Suprapubic skin (tissue), 4 donors: ENCODE measurements at regions not wholly inside any gene's neighbourhood (a gene's known extent, or its start where the extent isn't known, plus 50 kb on each side); places are given as distances from the start of the nearest gene placed in this dataset.

ENCODE experiments used
- DNase-seq, 2 donors: peaks; one replicate each; pipeline ENCODE4 v3.0.0-alpha.2; 2019; ENCODE audit warnings: low spot score in 2 of 2
- H3K27ac ChIP-seq: fragments of 200-600 bp; sonication (generic); one replicate; pipeline ENCODE4 v1.5.1; 2019
- H3K27me3 ChIP-seq: fragments of 200-600 bp; sonication (generic); one replicate; pipeline ENCODE4 v1.5.1; 2019
- H3K36me3 ChIP-seq: fragments of 200-600 bp; sonication (generic); one replicate; pipeline ENCODE4 v1.5.1; 2019
- H3K4me1 ChIP-seq: fragments of 200-600 bp; sonication (generic); one replicate; pipeline ENCODE4 v1.5.1; 2019
- H3K4me3 ChIP-seq: fragments of 200-600 bp; sonication (generic); one replicate; pipeline ENCODE4 v1.5.1; 2019; ENCODE audit warnings: mild to moderate bottlenecking
- H3K9me3 ChIP-seq: fragments of 200-600 bp; sonication (generic); one replicate; pipeline ENCODE4 v1.5.1; 2019
- CTCF ChIP-seq, 2 donors: fragments of 200-600 bp in 1 of 2; fragments of 450-650 bp in 1 of 2; sonication (generic) in 1 of 2; IDR thresholded peaks; one replicate each; pipeline ENCODE4 v1.5.1; 2016 to 2019; ENCODE audit warnings: antibody characterized with exemption in 2 of 2, mild to moderate bottlenecking in 1 of 2, moderate library complexity in 1 of 2
- EP300 ChIP-seq: sonication (generic); formaldehyde crosslinking; IDR thresholded peaks from one replicate; pipeline ENCODE4 v1.6.1; 2017; ENCODE audit warnings: antibody characterized with exemption
- POLR2A ChIP-seq, 2 donors: fragments of 450-650 bp; IDR thresholded peaks; one replicate each; pipeline ENCODE4 v1.6.1; 2017; ENCODE audit warnings: antibody characterized with exemption in 2 of 2, mild to moderate bottlenecking in 2 of 2, moderate library complexity in 2 of 2
- POLR2AphosphoS5 ChIP-seq, 3 donors: sonication (generic); formaldehyde crosslinking; IDR thresholded peaks; one replicate each; pipeline ENCODE4 v1.6.1; 2017; ENCODE audit warnings: antibody characterized with exemption in 3 of 3
- WGBS: methylation state at CpG from one replicate; pipeline ENCODE4 v1.1.5; 2018; 5-methylcytosine and 5-hydroxymethylcytosine counted together

DNA sequence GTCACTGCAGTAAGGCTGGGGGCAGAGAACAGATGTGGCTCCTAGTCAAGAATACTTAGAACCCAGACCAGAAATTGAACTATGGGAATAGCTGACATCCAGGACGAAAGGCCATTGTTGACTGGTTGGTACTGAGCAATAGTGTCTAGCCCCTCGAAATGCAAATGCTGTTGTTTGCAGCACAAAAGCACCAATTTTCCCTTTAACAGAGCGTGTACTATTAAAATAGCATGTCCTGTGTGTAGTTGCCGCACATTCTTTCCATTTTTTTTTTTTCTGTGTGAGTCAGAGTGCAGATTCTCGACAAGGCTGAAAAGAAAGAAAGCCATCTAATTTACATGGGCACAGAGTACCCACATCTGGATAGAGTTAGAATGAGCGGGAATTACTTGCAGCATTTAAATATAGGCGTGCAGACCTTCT is 302.4 kb downstream of the PTEN start:
- TF ChIP-seq POLR2A (IDR thresholded peaks at IDR 0.05) (no peak), CTCF (IDR thresholded peaks at IDR 0.05) (no peak), EP300 (no peak), POLR2AphosphoS5 (IDR thresholded peaks at IDR 0.05) (no peak)
- Histone ChIP-seq H3K27ac (no peak overlapping the region), H3K4me1 (peaks cover 6% of the 10 kb centered on the region), H3K4me3 (no peak overlapping the region), H3K9me3 (no peaks in the 10 kb centered on the region), H3K27me3 (no peaks in the 10 kb centered on the region), H3K36me3 (no peaks in the 10 kb centered on the region)
- 35% methylated on average over 7 of the region's 7 CpGs for WGBS
- DNase-seq, result no peak

DNA sequence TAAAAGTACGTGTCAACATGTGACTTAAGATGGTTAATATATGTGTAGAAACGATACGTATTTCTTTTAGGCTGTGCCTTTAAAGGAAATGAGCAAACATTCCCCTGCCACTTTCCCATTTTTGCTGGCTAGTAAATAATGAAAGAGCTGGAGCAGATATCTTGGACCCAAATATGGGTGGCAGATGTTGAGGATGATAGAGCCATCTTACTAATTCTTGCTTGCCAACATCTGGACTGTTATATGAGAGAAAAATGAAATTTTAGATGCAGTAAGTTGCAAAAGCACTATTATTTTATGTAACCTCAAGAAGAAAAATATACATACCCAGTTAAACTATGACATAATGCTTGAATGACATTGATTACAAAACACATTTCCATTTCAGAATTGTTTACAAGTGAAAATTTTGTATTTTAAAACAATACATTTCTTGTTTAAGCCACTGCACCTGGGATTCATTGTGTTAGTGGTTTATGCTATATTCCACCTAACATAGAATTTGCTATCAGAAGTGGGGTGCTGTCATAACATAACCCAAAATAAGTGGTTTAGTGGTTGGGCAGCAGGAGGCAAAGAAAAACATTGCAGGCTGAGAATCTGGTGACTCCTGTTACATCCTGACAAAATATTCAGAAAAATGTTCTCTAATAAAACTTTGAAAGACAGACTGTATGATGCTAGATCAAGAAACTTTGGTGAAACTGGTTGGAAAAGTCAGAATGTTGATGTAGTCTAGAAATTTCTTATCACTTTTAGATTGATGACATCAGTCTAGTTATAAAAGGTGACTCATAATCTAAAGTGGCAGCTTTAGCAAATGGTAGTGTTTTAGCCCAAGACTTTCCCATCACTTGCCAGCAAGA is 305.0 kb downstream of the PTEN start:
- H3K36me3 ChIP-seq, result no peaks in the 10 kb centered on the region
- no peak overlapping the region for H3K4me3 ChIP-seq
- no peaks in the 10 kb centered on the region for H3K9me3 ChIP-seq
- WGBS, result 87% methylated on average over 3 of the region's 3 CpGs
- TF ChIP-seq POLR2A (IDR thresholded peaks at IDR 0.05) (no peak), CTCF (IDR thresholded peaks at IDR 0.05) (no peak), EP300 (no peak), POLR2AphosphoS5 (IDR thresholded peaks at IDR 0.05) (no peak)
- DNase-seq, result no peak
- H3K27me3 ChIP-seq, result no peaks in the 10 kb centered on the region
- H3K27ac ChIP-seq, result no peak overlapping the region
- H3K4me1 ChIP-seq, result peaks cover 6% of the 10 kb centered on the region

- H3K36me3 ChIP-seq, result no peaks in the 10 kb centered on the region
- no peak for TF ChIP-seq EP300
- TF ChIP-seq CTCF (IDR thresholded peaks at IDR 0.05), result no peak
- no peak for TF ChIP-seq POLR2AphosphoS5 (IDR thresholded peaks at IDR 0.05)
- no peak for TF ChIP-seq POLR2A (IDR thresholded peaks at IDR 0.05)
- no peak overlapping the region for H3K27ac ChIP-seq
- DNase-seq, result no peak
- H3K27me3 ChIP-seq, result no peaks in the 10 kb centered on the region
- no peaks in the 10 kb centered on the region for H3K9me3 ChIP-seq
- no peak overlapping the region for H3K4me3 ChIP-seq
- peaks cover 6% of the 10 kb centered on the region for H3K4me1 ChIP-seq
These were observed 305.6 kb downstream of the PTEN start for GRCh38 chr10:88169037-88169319.

DNA sequence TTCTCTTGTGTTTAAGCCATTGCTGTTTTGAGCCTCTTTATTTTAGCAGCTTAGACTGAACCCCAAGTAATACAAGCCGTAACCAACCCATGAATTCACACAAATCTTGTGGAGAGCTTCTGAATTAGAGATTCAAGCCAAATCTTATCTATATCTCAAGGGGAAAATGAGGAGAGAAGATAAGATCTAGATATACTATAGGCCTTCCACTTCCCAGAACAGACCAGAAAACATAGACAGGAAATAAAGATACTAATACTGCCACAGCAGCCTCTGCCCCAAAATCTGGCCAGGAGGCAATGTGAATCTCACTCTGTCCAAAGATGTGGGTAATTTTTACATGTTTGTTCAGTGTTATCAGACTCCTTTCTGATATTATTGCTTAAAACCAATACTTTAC is 307.2 kb downstream of the PTEN start:
- Histone ChIP-seq H3K27me3 (no peaks in the 10 kb centered on the region), H3K4me3 (no peak overlapping the region), H3K4me1 (peaks cover 2% of the 10 kb centered on the region), H3K36me3 (no peaks in the 10 kb centered on the region), H3K27ac (no peak overlapping the region), H3K9me3 (no peaks in the 10 kb centered on the region)
- TF ChIP-seq POLR2A (IDR thresholded peaks at IDR 0.05) (no peak), POLR2AphosphoS5 (IDR thresholded peaks at IDR 0.05) (no peak), EP300 (no peak), CTCF (IDR thresholded peaks at IDR 0.05) (no peak)
- no peak for DNase-seq
- WGBS, result 100% methylated on average over 1 of the region's 1 CpG

- no peaks in the 10 kb centered on the region for H3K36me3 ChIP-seq
- 68% methylated on average over 1 of the region's 1 CpG for WGBS
- H3K4me1 ChIP-seq, result no peaks in the 10 kb centered on the region
- H3K4me3 ChIP-seq, result no peak overlapping the region
- H3K27ac ChIP-seq, result no peak overlapping the region
- H3K9me3 ChIP-seq, result peaks cover 8% of the 10 kb centered on the region
- H3K27me3 ChIP-seq, result no peaks in the 10 kb centered on the region
- DNase-seq, result no peak
- TF ChIP-seq CTCF (IDR thresholded peaks at IDR 0.05) (no peak), POLR2A (IDR thresholded peaks at IDR 0.05) (no peak), EP300 (no peak), POLR2AphosphoS5 (IDR thresholded peaks at IDR 0.05) (no peak)
These were observed 308.7 kb downstream of the PTEN start for GRCh38 chr10:88172159-88172558.
